ENCODE measurements at regions not wholly inside any gene's neighbourhood (a gene's known extent, or its start where the extent isn't known, plus 50 kb on each side); places are given as distances from the start of the nearest gene placed in this dataset.

DNA sequence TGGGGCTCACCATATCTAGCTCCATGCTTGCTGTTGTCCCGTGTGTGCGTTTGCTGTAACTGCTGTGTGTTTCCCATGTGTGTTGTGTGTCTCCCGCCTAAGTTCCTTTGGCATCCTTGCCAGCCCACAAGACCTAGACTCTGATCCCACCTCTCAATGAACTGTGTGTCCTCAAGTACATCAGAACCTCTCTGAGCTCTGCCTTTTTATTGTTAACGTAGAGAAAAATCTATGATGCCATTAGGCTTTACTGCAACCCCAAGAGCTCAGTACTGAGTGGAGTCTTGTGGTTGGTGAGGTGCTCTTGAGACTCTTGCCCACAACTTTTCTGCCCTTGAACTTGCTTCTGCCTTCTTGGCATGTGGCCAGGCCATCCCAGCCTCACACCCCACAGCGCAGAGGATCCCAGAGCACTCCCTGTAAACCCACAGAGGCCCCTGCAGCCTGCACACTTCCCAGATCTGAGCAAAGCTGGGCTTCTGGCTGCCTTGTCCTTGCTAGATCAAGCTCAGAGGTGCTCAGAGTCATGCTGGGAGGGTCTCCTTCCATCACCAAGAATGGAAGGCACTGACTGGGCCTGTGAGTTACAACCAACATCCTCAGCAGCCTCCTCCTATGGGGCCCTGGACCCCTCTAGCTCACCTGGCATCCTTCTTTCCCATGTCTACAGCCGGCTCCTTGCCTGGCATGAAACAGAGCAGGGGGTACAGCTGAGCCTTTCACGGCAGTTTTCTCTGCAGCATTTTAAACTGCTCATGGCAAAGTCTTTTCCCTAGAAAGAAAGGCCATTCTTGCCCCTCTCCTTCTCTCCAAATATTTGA is 643.4 kb downstream of the ACTR3B start:
- DNase-seq = no peak
- peaks cover 3% of the 10 kb centered on the region for H3K36me3 Mint-ChIP-seq (ENCODE audit: unreplicated experiment)
- TF ChIP-seq, protein P1, sequence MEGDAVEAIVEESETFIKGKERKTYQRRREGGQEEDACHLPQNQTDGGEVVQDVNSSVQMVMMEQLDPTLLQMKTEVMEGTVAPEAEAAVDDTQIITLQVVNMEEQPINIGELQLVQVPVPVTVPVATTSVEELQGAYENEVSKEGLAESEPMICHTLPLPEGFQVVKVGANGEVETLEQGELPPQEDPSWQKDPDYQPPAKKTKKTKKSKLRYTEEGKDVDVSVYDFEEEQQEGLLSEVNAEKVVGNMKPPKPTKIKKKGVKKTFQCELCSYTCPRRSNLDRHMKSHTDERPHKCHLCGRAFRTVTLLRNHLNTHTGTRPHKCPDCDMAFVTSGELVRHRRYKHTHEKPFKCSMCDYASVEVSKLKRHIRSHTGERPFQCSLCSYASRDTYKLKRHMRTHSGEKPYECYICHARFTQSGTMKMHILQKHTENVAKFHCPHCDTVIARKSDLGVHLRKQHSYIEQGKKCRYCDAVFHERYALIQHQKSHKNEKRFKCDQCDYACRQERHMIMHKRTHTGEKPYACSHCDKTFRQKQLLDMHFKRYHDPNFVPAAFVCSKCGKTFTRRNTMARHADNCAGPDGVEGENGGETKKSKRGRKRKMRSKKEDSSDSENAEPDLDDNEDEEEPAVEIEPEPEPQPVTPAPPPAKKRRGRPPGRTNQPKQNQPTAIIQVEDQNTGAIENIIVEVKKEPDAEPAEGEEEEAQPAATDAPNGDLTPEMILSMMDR (IDR thresholded peaks at IDR 0.05; ENCODE audit: partially characterized antibody, unreplicated experiment) = no peak
- H3K4me3 Mint-ChIP-seq (ENCODE audit: unreplicated experiment) = no peak overlapping the region
- H3K27me3 Mint-ChIP-seq (ENCODE audit: unreplicated experiment) = peaks cover 3% of the 10 kb centered on the region
- H3K27ac Mint-ChIP-seq (ENCODE audit: unreplicated experiment) = no peak overlapping the region
- H3K9me3 Mint-ChIP-seq (ENCODE audit: unreplicated experiment) = peaks cover 21% of the 10 kb centered on the region
- H3K4me1 Mint-ChIP-seq (ENCODE audit: low read depth, unreplicated experiment) = no peaks in the 10 kb centered on the region

DNA sequence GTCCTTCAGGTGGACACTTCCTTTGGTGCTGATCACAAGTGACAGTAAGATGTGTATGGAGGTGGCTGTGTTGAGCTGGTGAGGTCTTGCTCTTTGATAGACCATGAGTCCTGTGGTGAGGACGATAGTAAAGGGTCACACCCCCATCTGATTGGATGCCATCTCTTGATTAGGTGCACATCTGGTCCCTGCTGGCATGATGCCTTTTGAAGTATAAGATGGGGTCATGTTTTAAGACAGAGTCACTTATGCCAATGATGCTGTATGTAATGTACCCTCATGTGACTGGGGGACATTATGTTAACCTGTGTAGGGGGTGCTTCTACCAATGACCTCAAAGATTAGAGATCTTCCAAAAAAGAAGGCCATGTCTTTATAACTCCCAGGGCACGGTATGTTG is 644.6 kb downstream of the ACTR3B start:
- no peak for DNase-seq

DNA sequence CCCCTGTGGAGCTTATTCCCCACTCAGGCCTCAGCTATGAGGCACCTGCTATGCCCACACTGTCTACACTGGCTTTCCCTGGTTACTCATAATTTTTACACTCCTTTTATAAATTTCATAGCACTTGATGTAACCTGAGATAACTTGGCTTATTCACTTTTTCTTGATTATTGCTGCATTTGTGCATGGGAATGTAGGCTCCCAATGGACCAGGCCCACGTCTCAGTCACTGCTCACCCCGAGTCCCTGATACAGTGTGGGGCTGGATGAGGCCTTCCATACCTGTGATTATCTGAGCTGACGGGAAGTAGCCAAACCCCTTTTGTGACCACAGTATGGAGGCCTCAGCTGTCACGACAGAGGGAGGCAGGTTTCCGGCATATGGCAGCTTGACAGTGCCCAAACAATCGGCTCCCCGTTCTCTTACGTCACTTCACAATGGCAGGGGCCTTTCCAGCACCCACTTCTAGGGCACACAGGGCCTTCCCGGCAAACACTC is 645.3 kb downstream of the ACTR3B start:
- Mint-ChIP-seq H3K9me3 (ENCODE audit: unreplicated experiment) (peaks cover 19% of the 10 kb centered on the region), H3K27me3 (ENCODE audit: unreplicated experiment) (peaks cover 3% of the 10 kb centered on the region), H3K4me3 (ENCODE audit: unreplicated experiment) (no peak overlapping the region), H3K27ac (ENCODE audit: unreplicated experiment) (no peak overlapping the region), H3K36me3 (ENCODE audit: unreplicated experiment) (peaks cover 3% of the 10 kb centered on the region), H3K4me1 (ENCODE audit: low read depth, unreplicated experiment) (no peaks in the 10 kb centered on the region)
- DNase-seq = no peak
- TF ChIP-seq, protein P1 (IDR thresholded peaks at IDR 0.05; ENCODE audit: partially characterized antibody, unreplicated experiment) = no peak

More for the DNA sequence above, 644.6 kb downstream of the ACTR3B start:
- Mint-ChIP-seq H3K4me1 (ENCODE audit: low read depth, unreplicated experiment) (no peaks in the 10 kb centered on the region), H3K36me3 (ENCODE audit: unreplicated experiment) (peaks cover 3% of the 10 kb centered on the region), H3K9me3 (ENCODE audit: unreplicated experiment) (peaks cover 15% of the 10 kb centered on the region), H3K27ac (ENCODE audit: unreplicated experiment) (no peak overlapping the region), H3K4me3 (ENCODE audit: unreplicated experiment) (no peak overlapping the region), H3K27me3 (ENCODE audit: unreplicated experiment) (peaks cover 3% of the 10 kb centered on the region)
- TF ChIP-seq, protein P1 (IDR thresholded peaks at IDR 0.05; ENCODE audit: partially characterized antibody, unreplicated experiment) = no peak

DNA sequence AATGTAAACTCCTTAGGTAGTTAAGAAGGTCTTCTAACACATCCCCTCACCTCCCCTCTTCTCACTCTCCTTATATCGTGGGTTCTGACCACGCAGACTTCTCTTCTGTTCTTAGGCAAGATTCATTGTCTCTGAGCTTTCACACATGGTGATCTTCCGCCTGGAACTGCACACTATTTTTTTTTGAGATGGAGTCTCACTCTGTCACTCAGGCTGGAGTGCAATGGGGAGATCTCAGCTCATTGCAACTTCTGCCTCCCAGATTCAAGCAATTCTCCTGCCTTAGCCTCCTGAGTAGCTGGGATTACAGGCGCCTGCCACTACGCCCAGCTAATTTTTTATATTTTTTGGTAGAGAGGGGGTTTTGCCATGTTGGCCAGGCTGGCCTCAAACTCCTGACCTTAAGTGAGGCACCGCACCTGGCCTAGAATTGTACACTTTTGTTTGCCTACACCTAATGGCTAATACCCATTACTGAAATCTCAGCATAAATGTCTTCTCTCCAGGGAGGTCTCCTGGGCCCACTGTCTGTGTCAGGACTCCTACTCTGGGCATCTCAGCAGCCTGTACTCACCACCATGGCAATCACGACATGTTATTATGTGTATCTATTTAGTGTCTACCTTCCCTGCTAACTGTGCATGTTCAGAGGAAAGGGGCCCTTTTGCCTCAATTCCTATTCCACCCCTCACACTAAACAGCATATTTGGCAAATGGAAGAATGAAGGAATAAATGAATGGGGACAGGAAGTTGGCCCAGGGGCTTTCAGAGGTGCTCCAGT is 646.3 kb upstream of the DPP6 start:
- Mint-ChIP-seq H3K4me3 (ENCODE audit: unreplicated experiment) (no peak overlapping the region), H3K27me3 (ENCODE audit: unreplicated experiment) (peaks cover 3% of the 10 kb centered on the region), H3K27ac (ENCODE audit: unreplicated experiment) (no peak overlapping the region), H3K4me1 (ENCODE audit: low read depth, unreplicated experiment) (no peaks in the 10 kb centered on the region), H3K36me3 (ENCODE audit: unreplicated experiment) (peaks cover 3% of the 10 kb centered on the region), H3K9me3 (ENCODE audit: unreplicated experiment) (peaks cover 19% of the 10 kb centered on the region)
- TF ChIP-seq, protein P1 (IDR thresholded peaks at IDR 0.05; ENCODE audit: partially characterized antibody, unreplicated experiment) = no peak
- no peak for DNase-seq
